Gastroesophageal sphincter (tissue), 4 donors: ENCODE measurements at regions not wholly inside any gene's neighbourhood (a gene's known extent, or its start where the extent isn't known, plus 50 kb on each side); places are given as distances from the start of the nearest gene placed in this dataset.
"Not testable (repeated sequence)": the region's sequence is repeated elsewhere in the genome, so short reads cannot be mapped to it uniquely, and the experiment has no call there.

Source experiments
- ATAC-seq: fragments of 150-250 bp; one replicate; pipeline ENCODE4 v1.9.1; 2016; ENCODE audit warnings: mild to moderate bottlenecking, moderate library complexity
- H3K27ac ChIP-seq, 4 donors: fragments of 200-600 bp; sonication (generic) in 3 of 4; 1 replicate in 3 of 4; 2 replicates in 1 of 4; pipeline ENCODE4 v1.5.1; 2016 to 2019
- H3K27me3 ChIP-seq: fragments of 200-600 bp; sonication (generic); one replicate; pipeline ENCODE4 v1.5.1; 2019
- H3K36me3 ChIP-seq, 2 donors: fragments of 200-600 bp; sonication (generic); one replicate each; pipeline ENCODE4 v1.5.1; 2019; ENCODE audit warnings: control low read depth in 1 of 2
- H3K4me1 ChIP-seq, 3 donors: fragments of 200-600 bp; sonication (generic); 1 replicate in 2 of 3; 2 replicates in 1 of 3; pipeline ENCODE4 v1.5.1; 2016 to 2019; ENCODE audit warnings: control low read depth in 2 of 3
- H3K4me3 ChIP-seq, 2 donors: fragments of 200-600 bp; sonication (generic); one replicate each; pipeline ENCODE4 v1.5.1; 2019; ENCODE audit warnings: mild to moderate bottlenecking in 1 of 2, moderate library complexity in 1 of 2
- H3K9me3 ChIP-seq, 3 donors: fragments of 200-600 bp; sonication (generic); one replicate each; pipeline ENCODE4 v1.5.1; 2017 to 2019; ENCODE audit warnings: control low read depth in 2 of 3
- CTCF ChIP-seq, 4 experiments: fragments of 200-600 bp in 2 of 4; fragments of 450-650 bp in 2 of 4; sonication (generic) in 1 of 4; IDR thresholded peaks; one replicate each; pipeline ENCODE4 v1.5.1; 2017 to 2019; ENCODE audit warnings: antibody characterized with exemption in 4 of 4, mild to moderate bottlenecking in 2 of 4, moderate library complexity in 2 of 4
- EP300 ChIP-seq: sonication (generic); formaldehyde crosslinking; IDR thresholded peaks from one replicate; pipeline ENCODE4 v1.6.1; 2017; ENCODE audit warnings: antibody characterized with exemption, mild to moderate bottlenecking
- POLR2A ChIP-seq, 2 donors: fragments of 450-650 bp; IDR thresholded peaks; one replicate each; pipeline ENCODE4 v1.6.1; 2017; ENCODE audit warnings: antibody characterized with exemption in 2 of 2, mild to moderate bottlenecking in 2 of 2, moderate library complexity in 1 of 2
- POLR2AphosphoS5 ChIP-seq: sonication (generic); formaldehyde crosslinking; IDR thresholded peaks from one replicate; pipeline ENCODE4 v1.6.1; 2017; ENCODE audit warnings: antibody characterized with exemption
- WGBS, 2 donors: methylation state at CpG; one replicate each; pipeline ENCODE4 v1.1.5; 2018; ENCODE audit warnings: low coverage in 1 of 2; 5-methylcytosine and 5-hydroxymethylcytosine counted together

GRCh38 chr6:115487331-115487730 lies 573.4 kb downstream of the FRK start:
- no peaks in the 10 kb centered on the region for H3K27me3 ChIP-seq
- TF ChIP-seq POLR2A (IDR thresholded peaks at IDR 0.05) (no peak), POLR2AphosphoS5 (no peak), EP300 (no peak), CTCF (IDR thresholded peaks at IDR 0.05) (no peak)
- H3K4me3 ChIP-seq: no peak overlapping the region
- no peak overlapping the region for H3K27ac ChIP-seq
- WGBS, 2 donors: 73 to 83% methylated on average over 2 of the region's 2 CpGs
- H3K36me3 ChIP-seq: no peaks in the 10 kb centered on the region
- no peaks in the 10 kb centered on the region for H3K4me1 ChIP-seq
- no peaks in the 10 kb centered on the region for H3K9me3 ChIP-seq
- ATAC-seq: no peak

GRCh38 chr6:115485400-115485799 lies 575.3 kb downstream of the FRK start:
- Histone ChIP-seq H3K4me3 (no peak overlapping the region), H3K27ac (no peak overlapping the region), H3K9me3 (peaks cover 0 to 2% (median 0%) of the 10 kb centered on the region in 3 donors), H3K36me3 (no peaks in the 10 kb centered on the region), H3K27me3 (no peaks in the 10 kb centered on the region), H3K4me1 (no peaks in the 10 kb centered on the region)
- no peak for ATAC-seq
- 61 to 75% methylated on average over 4 of the region's 4 CpGs for WGBS, 2 donors
- no peak for TF ChIP-seq CTCF (IDR thresholded peaks at IDR 0.05)

GRCh38 chr6:115480543-115480942 lies 580.1 kb downstream of the FRK start:
- not testable (repeated sequence) for H3K27me3 ChIP-seq, H3K36me3 ChIP-seq, H3K4me3 ChIP-seq, H3K4me1 ChIP-seq, H3K9me3 ChIP-seq, ATAC-seq, H3K27ac ChIP-seq
- WGBS, 2 donors: 60% methylated on average over 2 of the region's 4 CpGs; no CpG with 5 or more reads in 1 of the 2 donors

GRCh38 chr6:115474443-115475041 lies 586.1 kb downstream of the FRK start:
- 44 to 64% methylated on average over 3 of the region's 3 CpGs for WGBS, 2 donors
- Histone ChIP-seq H3K4me3 (no peak overlapping the region), H3K4me1 (no peaks in the 10 kb centered on the region), H3K27ac (no peak overlapping the region), H3K27me3 (no peaks in the 10 kb centered on the region), H3K36me3 (no peaks in the 10 kb centered on the region), H3K9me3 (no peaks in the 10 kb centered on the region)
- TF ChIP-seq CTCF (IDR thresholded peaks at IDR 0.05): no peak
- TF ChIP-seq POLR2A (IDR thresholded peaks at IDR 0.05): no peak
- no peak for TF ChIP-seq EP300
- no peak for TF ChIP-seq POLR2AphosphoS5
- ATAC-seq: no peak

GRCh38 chr6:115468272-115469005 lies 592.3 kb downstream of the FRK start:
- TF ChIP-seq EP300 (no peak), CTCF (IDR thresholded peaks at IDR 0.05) (no peak), POLR2A (IDR thresholded peaks at IDR 0.05) (no peak), POLR2AphosphoS5 (no peak)
- Histone ChIP-seq H3K4me1 (no peaks in the 10 kb centered on the region), H3K9me3 (no peaks in the 10 kb centered on the region), H3K36me3 (no peaks in the 10 kb centered on the region), H3K4me3 (no peak overlapping the region), H3K27ac (no peak overlapping the region), H3K27me3 (no peaks in the 10 kb centered on the region)
- 71 to 93% methylated on average over 3 to 4 of the region's 6 CpGs for WGBS, 2 donors
- ATAC-seq: no peak
